ENCODE measurements at regions not wholly inside any gene's neighbourhood (a gene's known extent, or its start where the extent isn't known, plus 50 kb on each side); places are given as distances from the start of the nearest gene placed in this dataset.
"Not testable (repeated sequence)": the region's sequence is repeated elsewhere in the genome, so short reads cannot be mapped to it uniquely, and the experiment has no call there.

DNA sequence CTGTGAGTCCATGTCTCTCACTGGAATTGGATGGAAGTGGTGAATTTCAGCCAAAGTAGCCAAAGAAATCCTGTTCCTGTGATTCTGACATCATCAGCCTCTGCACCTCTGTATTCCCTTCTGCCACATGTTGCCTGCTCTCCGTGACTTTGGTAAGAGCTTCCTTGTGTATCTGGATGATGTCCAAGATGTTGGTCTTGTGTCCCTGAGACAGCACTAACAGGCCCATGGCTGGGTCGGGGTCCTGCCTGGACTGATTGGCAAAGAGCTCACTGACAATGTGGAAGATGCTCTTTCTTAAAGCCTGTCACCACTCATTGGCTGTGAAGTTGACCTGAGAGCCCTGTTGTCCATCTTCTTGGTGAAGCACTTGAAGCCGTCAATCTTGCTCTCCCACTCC is 247.3 kb downstream of the CWH43 start:
- TF ChIP-seq, protein P1, sequence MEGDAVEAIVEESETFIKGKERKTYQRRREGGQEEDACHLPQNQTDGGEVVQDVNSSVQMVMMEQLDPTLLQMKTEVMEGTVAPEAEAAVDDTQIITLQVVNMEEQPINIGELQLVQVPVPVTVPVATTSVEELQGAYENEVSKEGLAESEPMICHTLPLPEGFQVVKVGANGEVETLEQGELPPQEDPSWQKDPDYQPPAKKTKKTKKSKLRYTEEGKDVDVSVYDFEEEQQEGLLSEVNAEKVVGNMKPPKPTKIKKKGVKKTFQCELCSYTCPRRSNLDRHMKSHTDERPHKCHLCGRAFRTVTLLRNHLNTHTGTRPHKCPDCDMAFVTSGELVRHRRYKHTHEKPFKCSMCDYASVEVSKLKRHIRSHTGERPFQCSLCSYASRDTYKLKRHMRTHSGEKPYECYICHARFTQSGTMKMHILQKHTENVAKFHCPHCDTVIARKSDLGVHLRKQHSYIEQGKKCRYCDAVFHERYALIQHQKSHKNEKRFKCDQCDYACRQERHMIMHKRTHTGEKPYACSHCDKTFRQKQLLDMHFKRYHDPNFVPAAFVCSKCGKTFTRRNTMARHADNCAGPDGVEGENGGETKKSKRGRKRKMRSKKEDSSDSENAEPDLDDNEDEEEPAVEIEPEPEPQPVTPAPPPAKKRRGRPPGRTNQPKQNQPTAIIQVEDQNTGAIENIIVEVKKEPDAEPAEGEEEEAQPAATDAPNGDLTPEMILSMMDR (IDR thresholded peaks at IDR 0.05), result not testable (repeated sequence)
- not testable (repeated sequence) for TF ChIP-seq SIN3A (IDR thresholded peaks at IDR 0.05; ENCODE audit: borderline replicate concordance, insufficient read depth, low read depth, low read length); POLR2AphosphoS5 (IDR thresholded peaks at IDR 0.05; ENCODE audit: low read depth, low read length)

All from Panc1 (cell line).